AG08396 (cell line): ENCODE measurements at regions not wholly inside any gene's neighbourhood (a gene's known extent, or its start where the extent isn't known, plus 50 kb on each side); places are given as distances from the start of the nearest gene placed in this dataset.
A peak's percentile ranks its signal among the peaks of the same experiment; 100 is the strongest.

Source experiments
- DNase-seq: peaks from one replicate; pipeline ENCODE4 v3.0.0; 2012; ENCODE audit warnings: low spot score, mixed read lengths

DNA sequence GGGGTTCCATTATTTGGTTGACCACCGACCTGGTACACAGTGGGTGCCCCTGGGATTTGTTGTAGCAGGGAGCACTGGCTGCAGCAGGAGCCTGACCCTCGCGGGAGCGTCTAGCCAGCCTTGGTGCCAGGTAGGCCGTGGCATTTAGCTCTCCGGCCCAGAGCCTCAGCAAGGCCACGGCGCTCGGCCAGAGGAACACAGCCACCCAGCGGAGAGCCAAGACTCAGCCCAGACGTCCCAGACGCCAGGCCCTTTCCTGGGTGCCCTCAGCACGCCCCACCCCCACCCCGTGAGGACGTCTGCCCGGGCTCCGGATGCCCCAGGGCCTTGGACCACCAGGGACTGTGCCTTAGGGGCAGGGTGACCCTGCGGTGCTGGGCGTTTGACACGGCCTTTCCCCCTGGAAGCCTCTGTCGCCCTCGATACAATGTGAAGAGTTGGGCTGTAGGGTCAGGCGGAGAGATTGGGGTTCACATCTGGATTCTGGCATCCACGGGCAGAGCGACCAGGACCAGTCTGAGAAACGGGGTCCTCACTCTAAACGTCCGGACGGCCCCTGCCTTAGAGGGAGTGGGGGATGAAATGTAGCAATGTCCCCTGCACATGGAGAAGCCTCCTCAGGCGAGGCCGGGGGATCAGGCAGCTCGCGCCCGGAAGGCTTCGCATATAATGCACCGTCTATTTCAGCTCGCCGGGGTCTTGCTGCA, 99.2 kb upstream of the FGF3 start:
- DNase-seq, result no peak

DNA sequence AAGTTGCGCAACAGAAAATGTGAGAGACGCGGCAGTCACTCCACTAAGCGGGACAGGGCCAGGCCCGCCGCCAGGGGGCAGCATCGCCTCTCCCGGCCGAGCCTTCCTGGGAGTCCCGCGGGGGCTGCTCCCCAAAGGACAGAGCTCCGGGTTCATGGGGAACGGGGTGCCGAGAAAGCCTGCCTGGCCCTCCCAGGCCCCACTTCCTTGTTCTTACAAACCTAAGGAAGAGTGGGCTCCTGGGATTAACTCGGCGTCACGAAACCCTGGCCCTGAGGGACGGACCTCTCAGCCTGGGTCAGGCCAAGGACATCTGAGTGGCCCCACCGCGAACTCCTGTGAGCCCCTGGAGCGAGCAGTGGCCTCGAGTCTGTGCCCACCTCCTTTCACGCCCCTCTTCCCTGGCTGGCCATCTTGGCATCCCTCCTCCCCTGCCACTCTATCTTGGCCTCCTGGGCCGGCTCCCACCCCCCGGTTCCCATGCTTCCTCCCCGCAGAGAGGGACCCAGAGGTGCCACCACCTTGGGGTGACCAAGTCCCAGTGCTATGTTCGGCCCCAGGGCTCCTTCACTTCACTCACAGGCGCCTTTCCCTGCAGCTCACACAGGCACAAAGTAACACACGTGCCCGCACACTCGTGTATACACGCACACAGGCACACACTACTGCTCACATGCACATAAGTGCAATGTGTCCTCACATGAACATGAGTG, 99.9 kb upstream of the FGF3 start:
- DNase-seq, result peak; percentile 84

DNA sequence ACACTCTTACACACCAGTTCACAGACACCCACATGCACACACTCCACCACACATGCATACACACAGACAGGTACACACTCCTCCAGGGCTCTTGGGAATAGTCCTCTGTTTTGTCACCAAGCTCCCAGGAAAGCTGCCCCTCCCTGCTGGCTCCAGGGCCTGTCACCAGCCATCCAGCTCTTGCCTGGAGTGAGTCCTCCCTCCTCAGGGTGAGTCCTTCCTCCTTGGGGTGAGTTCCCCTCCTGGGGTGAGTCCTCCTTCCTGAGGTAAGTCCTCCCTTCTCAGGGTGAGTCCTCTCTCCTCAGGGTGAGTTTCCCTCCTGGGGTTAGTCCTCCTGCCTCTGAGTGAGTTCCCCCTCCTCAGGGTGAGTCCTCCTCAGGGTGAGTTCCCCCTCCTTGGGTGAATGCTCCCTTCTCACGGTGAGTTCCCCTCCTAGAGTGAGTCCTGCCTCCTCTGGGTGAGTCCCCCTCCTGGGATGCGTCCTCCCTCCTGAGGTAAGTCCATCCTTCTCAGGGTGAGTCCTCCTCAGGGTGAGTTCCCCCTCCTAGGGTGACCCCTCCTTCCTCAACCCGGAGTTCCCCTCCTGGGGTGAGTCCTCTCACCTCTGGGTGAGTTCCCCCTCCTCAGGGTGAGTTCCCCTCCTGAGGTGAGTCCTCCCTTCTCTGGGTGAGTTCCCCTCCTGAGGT, 100.6 kb upstream of the FGF3 start:
- no peak for DNase-seq

DNA sequence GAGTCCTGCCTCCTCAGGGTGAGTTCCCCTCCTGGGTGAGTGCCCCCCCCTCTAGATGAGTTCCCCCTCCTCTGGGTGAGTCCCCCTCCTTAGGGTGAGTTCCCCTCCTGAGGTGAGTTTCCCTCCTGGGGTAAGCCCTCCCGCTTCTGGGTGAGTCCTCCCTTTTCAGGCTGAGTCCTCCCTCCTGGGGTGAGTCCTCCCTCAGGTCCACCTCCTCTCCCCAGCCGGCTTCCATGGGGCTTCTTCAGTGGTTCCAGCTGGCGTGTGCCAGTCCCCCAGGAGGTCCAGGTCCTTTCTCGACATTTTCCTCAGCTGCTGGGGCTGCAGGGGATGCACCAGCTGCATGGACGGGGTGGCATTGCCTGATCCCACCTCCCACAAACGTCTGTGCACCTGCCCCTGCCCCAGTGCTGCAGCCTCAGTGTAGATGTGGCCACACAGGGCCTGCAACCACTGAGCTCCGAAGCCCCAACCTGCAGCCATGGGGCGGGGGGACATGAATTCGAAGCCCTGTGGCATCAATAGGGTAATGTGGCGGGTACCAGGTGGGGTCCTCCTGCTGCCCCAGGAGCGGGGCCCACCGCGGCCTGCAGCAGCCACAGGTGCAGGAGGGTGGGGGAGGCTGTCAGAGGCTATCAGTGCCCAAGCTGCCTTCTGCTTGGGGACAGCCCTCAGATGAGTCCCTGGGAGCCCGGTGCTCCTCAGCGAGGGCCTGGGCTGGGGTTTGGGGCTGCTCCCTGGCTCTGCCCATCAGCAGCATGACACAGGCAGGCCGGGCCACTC, 101.3 kb upstream of the FGF3 start:
- DNase-seq, result no peak

DNA sequence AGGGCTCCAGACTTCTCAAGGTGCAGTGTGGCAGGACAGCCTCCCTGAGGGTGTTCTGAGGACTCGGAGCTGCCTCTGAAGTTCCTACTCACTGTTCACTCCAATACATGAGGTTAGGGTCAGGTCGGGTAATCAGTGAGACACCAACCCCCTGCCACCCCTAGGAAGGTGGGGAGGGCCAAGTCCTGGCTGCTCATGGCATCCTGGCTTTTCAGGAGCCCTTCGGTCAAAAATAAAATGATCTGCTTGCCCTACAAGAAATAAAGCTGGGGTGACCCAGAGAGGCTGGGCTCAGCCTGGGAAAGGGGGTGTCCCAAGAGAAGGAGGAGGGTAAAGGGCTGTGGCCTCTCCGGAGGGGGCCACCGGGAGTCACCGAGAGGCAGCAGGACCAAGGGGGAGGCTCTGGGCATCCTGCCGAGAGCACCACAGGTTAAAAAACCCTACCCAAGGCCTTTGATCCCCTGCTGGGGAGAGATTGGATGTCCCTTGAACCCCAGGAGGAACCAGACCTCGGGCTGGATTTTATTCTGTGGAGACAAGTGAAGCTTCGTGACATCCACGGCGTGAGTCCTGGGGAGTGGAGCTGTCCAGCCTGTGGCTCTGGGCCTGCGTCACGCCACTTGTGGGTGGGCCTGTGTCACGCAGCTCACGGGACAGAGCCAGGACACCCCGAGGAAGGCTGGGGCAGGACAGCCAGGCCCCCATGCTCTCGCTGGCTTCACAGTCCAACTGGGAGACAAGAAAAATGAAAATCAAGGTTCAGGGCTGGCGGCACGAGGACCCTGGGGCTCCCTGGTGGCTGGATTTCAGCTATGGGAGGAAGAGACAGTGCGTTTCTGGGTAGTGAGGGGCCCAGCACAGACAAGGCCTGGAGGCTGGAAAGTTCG, 102.2 kb upstream of the FGF3 start:
- no peak for DNase-seq

DNA sequence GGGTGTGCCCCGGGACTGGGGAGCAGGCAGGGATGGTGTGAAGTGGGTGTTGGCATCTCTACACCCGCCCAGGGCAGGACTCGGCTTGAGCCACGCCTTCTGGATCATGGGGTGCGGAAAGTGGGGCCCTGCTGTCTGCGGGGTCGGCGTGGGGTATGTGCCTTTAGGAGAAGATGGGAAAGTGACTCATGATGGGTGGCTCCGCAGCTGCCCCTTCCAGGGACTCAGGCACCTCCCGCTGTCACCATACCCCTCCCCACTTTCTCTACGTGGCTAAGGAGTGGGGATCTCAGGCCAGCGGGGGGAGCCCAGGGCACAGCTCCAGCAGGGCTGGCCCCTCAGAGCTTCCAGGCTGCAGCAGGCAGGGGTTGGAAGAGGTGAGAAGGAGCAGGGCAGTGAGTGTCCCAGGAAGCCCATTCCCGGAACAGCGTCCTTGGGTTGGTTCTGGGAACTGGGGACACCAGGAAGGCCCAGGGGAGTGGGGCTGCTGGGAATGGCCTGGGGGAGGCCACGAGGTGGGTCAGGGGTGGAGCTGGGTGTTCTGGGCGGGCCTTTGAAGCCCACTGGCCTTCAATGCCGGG, 102.9 kb upstream of the FGF3 start:
- DNase-seq, result no peak

DNA sequence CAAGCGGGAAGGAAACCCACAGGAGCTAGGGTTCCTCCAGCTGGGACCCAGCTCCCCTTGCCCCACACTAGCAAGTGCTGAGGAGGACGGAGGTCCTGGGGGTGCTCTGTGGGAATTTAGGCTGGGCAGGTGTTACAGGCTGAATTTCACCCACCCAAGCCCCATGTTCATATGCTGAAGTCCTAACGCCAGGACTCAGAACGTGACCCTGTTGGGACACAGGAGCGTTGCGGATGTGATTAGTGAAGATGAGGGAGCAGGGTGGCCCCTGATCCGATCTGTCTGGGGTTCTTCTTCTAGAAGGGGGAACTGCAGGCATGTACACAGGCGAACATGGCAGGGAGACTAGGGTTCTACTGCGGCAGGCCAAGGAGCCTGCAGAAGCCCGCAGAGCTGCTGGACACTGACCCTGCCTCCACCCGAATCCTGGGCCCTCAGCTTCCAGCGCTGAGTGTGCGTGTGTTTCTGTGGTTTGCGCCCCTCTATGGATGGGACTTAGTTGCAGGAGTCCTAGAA, 103.4 kb upstream of the FGF3 start:
- no peak for DNase-seq

DNA sequence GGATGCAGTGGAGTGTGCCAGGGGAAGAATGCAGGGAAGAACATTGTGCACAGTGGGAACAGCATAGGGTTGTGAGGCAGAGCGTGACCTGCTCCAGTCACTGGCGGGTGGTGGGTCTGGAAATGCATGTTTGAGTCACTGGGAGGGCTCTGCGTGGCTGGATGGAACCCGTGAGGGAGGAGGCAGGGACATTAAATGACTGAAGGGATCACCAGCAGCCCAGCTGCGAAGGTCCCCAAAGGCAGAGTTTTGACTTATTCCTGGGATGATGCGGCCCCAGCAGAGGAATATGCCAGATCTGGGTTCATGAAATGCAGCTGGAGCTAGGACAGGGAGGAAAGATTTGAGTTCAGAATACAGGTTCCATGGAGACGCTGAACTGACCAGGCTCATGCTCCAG, 104.0 kb upstream of the FGF3 start:
- no peak for DNase-seq

DNA sequence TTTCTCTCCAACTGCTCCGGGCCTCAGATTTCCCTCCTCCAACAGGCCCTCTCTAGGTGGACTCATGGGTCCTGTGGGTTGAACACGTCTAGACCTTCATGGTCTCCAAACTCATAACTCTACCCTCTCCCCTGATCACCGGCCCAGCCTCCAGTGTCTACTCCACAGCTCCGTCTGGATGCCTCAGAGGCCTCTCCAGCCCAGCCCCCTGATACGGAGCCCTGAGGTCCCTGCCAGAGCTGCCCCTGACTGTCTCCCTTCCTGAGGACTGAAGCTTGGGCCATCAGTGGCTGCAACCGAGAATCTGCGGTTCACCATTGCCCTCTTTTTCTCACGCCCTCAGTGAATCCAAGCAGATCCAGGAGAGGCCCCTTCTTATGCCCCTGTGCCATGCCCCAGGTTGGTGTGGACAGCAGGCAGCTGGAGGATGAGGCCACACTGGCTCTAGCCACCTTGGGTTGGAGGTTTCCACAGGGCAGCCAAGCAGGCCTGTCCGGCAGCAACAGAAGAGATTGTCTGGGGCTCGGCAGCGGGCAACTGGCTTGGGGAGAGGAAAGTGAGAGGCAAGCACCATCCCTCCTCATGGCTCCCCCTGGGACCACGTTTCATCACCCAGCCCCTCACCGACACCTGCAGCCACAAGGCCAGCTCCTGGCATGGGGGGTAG, 104.6 kb upstream of the FGF3 start:
- DNase-seq, result no peak

DNA sequence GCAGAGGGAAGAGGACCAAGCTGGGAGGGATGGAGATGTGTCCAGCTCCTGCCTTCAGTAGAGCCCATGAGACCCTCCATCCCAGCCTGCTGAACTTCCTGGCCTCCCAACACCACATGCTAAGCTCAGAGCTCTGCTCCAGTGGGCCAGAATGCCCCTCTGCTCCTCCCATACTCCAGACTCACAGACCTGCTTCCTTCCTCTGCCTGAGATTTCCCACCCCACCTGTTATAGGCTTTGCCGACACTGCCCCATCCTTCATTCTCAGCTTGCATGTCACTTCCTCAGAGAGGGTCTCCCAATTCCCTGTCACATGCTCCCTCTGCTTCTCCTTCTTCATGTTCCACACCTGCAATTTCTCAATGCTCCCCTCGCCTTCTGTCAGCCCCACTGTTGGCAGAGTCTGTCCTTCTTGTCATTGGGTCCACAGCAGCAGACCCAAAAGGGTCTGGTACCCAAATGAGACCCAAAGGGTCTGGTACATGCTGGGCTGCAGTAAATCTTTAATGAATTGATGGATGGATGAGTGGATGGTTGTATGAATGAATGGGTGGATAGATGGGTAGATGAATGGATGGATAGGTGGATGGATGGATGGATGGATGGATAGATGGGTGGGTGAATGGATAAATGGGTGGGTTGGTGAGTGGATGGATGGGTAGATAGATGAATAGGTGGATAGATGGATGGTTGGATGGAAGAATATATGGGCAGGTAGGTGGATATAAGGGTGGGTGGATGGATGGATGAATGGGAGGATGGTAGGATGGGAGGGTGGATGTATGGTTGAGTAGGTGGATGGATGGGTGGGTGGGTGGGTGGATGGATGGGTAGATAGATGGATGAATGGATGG, 105.3 kb upstream of the FGF3 start:
- DNase-seq, result no peak

DNA sequence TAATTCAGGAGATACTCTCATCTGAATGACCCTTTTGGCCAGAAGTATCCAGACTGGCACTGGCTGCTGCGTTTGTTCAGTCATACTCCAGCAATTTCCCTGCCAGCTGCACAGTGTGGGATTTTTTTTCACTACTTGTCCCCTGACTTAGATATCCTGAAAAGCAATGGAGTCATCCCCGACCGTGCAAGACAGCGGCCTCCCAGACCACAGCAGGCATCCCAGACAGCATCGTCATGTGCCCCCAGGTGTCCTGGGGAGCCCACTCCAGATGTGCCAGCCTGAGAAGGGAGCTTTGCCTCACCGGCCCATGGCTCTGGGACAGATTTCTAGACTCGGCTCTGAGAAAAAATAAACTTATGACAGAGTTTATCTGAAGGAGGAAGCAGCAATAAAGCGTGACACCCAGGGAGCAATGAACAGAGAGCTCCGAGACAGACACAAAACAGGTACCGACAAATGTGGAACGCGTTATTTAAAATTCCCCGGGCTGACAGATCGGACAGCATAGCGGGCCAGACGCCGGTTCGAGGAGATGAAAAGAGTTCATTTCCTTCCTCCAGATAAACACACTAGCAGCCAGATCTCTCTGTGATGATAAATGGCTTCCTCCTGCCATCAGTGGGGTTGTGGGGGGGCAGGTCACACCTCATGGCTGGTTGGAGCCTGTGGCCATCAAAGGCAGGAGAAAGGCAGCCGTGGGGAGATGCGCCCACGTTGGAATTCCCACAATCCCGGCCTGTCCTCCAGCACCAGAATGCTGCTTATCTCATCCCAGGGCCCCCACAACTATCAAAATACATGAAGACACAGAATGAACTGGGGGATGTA, 106.4 kb upstream of the FGF3 start:
- no peak for DNase-seq

DNA sequence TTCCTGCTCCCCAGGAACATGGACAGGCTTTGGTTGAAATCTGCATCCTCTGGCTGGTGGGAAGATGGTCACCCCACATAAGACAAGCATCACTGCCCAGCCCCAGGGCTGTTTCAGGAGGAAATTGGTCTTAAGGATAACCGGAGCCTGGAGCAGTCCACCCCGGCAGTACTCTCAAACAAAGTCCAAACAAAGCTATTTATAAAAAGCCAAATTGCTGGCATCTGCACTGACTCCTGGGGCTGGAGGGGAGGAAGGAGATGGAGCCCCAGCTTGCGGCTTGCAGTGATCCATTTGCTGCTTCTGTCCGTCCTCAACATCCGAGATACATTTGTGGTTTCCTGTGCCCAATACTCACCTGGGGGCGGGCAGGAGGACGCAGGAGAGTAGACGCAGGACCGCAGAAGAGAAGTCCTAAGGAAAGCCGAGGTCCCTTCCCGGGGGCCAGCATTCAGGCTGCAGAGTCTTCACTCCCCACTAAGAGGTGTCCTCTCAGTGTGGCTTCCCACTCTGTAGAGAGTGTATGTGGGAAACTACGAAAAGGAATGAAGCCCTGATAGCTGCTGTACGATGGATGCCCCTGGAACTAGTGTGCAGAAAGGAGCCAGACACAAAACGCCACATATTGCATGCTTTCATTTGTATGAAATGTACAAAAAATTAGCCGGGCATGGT, 107.3 kb upstream of the FGF3 start:
- no peak for DNase-seq

DNA sequence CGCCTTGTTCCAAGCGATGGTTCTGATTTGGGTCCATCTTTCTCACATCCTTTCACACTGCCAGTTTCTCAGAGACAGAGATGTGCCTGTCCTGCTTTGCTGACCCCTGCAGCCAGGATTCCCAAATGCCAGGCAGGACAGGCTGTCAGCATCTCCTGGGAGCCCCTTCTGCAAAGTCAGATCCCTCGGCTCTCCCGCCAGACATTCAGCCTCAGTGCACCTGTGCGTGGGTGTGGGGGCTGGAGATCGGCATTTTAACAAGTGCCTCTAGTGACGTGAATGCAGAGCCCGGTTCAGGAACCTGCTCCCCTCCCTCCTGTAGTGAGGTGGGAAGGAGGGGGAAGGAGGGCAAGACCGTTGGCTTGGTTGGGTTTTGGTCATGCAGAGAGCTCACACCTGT, 108.9 kb upstream of the FGF3 start:
- no peak for DNase-seq

DNA sequence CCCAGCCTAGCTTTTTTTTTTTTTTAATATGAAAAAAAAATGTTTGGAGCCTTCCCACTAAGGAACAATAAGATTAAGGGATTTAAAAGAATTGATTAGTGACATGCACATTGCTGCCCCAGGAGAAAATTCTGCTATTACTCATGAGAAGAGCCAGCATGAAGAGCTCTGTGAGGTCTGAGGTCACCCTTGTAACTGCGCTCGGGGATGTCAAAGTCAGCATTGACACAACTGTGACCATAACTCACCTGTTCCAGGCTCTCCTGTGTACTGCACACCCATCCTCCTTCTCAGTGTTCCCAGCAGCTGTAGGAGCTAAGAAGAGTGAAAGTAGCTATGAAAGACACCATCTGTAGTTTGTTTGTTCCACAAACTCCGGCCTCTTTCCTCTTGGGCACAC, 109.8 kb upstream of the FGF3 start:
- no peak for DNase-seq

DNA sequence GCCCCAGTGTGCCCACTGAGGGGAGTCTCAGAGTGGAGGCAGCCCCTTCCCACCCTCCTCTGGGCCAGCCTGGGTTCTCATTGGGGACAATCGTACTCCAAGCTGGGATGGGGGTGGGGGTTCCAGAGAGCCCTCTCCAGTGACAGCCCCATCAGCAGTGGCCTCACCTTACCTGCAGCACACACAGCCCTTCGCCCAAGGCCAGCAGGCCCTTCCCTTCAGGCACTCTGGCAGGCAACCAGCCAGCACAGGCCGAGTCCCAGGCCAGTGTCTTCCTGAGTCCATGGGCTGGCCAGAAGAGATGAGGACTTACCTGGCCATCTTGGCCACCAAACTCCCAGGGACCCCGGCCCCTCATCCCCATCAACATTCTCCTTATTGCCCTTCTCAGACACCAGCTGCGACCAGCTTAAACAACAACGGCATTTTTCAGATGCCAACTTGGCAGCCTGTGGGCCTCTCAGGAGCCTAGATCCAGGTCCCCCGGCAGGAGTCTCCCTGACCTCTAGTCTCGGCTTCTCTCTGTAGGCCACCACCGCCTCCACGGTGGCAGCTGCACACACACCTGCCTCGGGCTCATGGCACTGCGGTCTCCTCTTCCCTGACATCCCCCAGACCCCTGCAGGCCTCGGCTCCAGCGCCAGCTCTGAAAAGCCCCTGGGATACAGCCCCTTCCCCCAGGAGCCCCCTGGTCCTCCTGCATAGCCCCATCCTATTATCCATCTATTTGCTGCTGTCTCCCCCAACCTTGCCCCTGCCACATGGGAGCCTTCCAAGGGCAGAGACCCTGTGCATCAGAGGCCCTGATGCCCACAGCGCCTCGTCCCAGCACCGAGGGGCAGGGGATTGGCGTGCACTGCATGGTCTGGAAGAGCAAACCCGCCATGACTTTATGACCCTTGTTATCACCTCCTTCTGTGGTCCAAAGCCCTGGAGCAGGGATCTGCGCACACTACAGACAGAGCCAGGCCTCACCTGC, 111.2 kb upstream of the FGF3 start:
- DNase-seq, result no peak

DNA sequence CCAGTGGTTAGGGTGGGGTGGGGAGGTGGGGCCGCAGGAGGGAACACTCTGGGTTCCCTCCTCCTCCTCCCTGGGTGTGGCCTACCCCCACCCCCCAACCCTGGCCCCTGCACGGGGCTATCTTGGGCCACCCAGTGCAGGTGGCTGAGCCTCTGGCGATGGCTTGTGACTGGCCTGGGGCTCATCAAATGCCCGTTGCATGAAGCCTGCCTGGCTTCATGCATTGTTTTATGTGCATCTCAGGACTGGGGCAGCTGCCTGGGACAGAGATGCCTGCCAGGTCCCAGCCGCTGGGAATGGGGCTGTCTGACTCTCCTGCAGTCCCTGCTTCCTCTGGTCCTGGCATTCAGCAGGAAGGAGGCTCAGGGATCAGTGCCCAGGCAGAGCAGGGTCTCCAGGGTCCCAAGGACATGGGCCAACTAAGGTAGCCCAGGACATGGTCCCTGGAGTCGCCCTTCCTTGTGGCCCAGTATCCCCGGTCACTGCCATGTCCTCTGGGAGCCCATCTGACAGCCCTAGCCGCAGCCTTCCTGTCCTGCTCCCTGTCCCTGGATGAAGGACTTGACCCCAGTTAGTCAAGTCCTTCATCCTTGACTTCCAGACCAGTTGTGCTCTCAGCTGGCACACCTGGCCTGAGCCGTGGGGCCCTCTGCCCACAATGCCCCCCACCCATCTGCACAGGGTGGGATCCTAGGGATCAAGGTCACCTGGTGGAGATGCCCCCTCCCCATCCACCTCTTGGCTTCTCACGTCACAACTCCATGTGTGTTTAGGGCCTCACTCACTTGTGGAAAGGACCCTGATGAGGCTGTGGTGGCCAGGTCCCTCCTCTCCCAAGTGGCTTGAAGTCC, 112.1 kb upstream of the FGF3 start:
- DNase-seq, result no peak
